ENCODE measurements at regions not wholly inside any gene's neighbourhood (a gene's known extent, or its start where the extent isn't known, plus 50 kb on each side); places are given as distances from the start of the nearest gene placed in this dataset.

GRCh38 chr7:22651534-22652243 lies 75.3 kb upstream of the IL6 start:
- ATAC-seq (ENCODE audit: low read depth) (no peak), DNase-seq (no peak)
- POLR2A ChIA-PET = no interaction called here
- Mint-ChIP-seq H3K4me3 (no peak overlapping the region), H3K27ac (no peak overlapping the region), H3K27me3 (peaks cover 6% of the 10 kb centered on the region), H3K4me1 (peaks cover 7% of the 10 kb centered on the region), H3K9me3 (peaks cover 18% of the 10 kb centered on the region), H3K36me3 (peaks cover 11% of the 10 kb centered on the region)

- no peak for DNase-seq
- Mint-ChIP-seq H3K9me3 (peaks cover 18% of the 10 kb centered on the region), H3K27me3 (peaks cover 4% of the 10 kb centered on the region), H3K27ac (no peak overlapping the region), H3K4me3 (no peak overlapping the region), H3K36me3 (peaks cover 11% of the 10 kb centered on the region), H3K4me1 (peaks cover 7% of the 10 kb centered on the region)
- POLR2A ChIA-PET = no interaction called here
- ATAC-seq (ENCODE audit: low read depth) = no peak
These were observed 76.0 kb upstream of the IL6 start for GRCh38 chr7:22651036-22651435.

- DNase-seq = no peak
- POLR2A ChIA-PET = interaction anchor here (0.7 kb wide), 1 partner anchor 101 kb away, joined by 6 read pairs; no protein-coding TSS in a partner anchor
- H3K36me3 Mint-ChIP-seq = peaks cover 15% of the 10 kb centered on the region
- H3K9me3 Mint-ChIP-seq = peaks cover 22% of the 10 kb centered on the region
- H3K4me1 Mint-ChIP-seq = peaks cover 6% of the 10 kb centered on the region
- no peak for ATAC-seq (ENCODE audit: low read depth)
- no peak overlapping the region for H3K4me3 Mint-ChIP-seq
- H3K27ac Mint-ChIP-seq = no peak overlapping the region
- H3K27me3 Mint-ChIP-seq = peaks cover 4% of the 10 kb centered on the region
These were observed 77.3 kb upstream of the IL6 start for GRCh38 chr7:22649686-22650085.

- no peak for ATAC-seq (ENCODE audit: low read depth)
- H3K4me3 Mint-ChIP-seq = no peak overlapping the region
These were observed 79.3 kb upstream of the IL6 start for GRCh38 chr7:22647451-22648257.

GRCh38 chr7:22645418-22646181 lies 81.4 kb upstream of the IL6 start:
- Mint-ChIP-seq H3K36me3 (peaks cover 29% of the 10 kb centered on the region), H3K4me3 (no peak overlapping the region), H3K27me3 (peaks cover 9% of the 10 kb centered on the region), H3K27ac (no peak overlapping the region), H3K9me3 (peaks cover 30% of the 10 kb centered on the region), H3K4me1 (no peaks in the 10 kb centered on the region)
- no peak for DNase-seq
- POLR2A ChIA-PET = no interaction called here
- no peak for ATAC-seq (ENCODE audit: low read depth)

More at GRCh38 chr7:22647451-22648257, 79.3 kb upstream of the IL6 start:
- peaks cover 11% of the 10 kb centered on the region for H3K27me3 Mint-ChIP-seq
- DNase-seq = no peak
- peaks cover 32% of the 10 kb centered on the region for H3K9me3 Mint-ChIP-seq
- POLR2A ChIA-PET = no interaction called here
- H3K27ac Mint-ChIP-seq = no peak overlapping the region
- no peaks in the 10 kb centered on the region for H3K4me1 Mint-ChIP-seq
- H3K36me3 Mint-ChIP-seq = peaks cover 20% of the 10 kb centered on the region

GRCh38 chr7:22642454-22642853 lies 84.5 kb upstream of the IL6 start:
- peaks cover 3% of the 10 kb centered on the region for H3K4me1 Mint-ChIP-seq
- ATAC-seq (ENCODE audit: low read depth) = no peak
- no peak overlapping the region for H3K4me3 Mint-ChIP-seq
- peaks cover 11% of the 10 kb centered on the region for H3K27me3 Mint-ChIP-seq
- peaks cover 27% of the 10 kb centered on the region for H3K36me3 Mint-ChIP-seq
- DNase-seq = no peak
- peaks cover 27% of the 10 kb centered on the region for H3K9me3 Mint-ChIP-seq
- POLR2A ChIA-PET = no interaction called here
- no peak overlapping the region for H3K27ac Mint-ChIP-seq

GRCh38 chr7:22640269-22640668 lies 86.7 kb upstream of the IL6 start:
- Mint-ChIP-seq H3K27ac (peak overlapping the region; percentile 26), H3K4me1 (peaks cover 3% of the 10 kb centered on the region), H3K4me3 (no peak overlapping the region), H3K27me3 (peaks cover 18% of the 10 kb centered on the region), H3K36me3 (peaks cover 23% of the 10 kb centered on the region), H3K9me3 (peaks cover 20% of the 10 kb centered on the region)
- ATAC-seq (ENCODE audit: low read depth) = no peak
- DNase-seq = no peak
- POLR2A ChIA-PET = no interaction called here

- H3K9me3 Mint-ChIP-seq = peaks cover 21% of the 10 kb centered on the region
- POLR2A ChIA-PET = no interaction called here
- peaks cover 26% of the 10 kb centered on the region for H3K36me3 Mint-ChIP-seq
- peaks cover 3% of the 10 kb centered on the region for H3K4me1 Mint-ChIP-seq
- H3K4me3 Mint-ChIP-seq = no peak overlapping the region
- no peak for ATAC-seq (ENCODE audit: low read depth)
- no peak overlapping the region for H3K27ac Mint-ChIP-seq
- no peak for DNase-seq
- peaks cover 22% of the 10 kb centered on the region for H3K27me3 Mint-ChIP-seq
These were observed 87.6 kb upstream of the IL6 start for GRCh38 chr7:22639396-22639795.

- Mint-ChIP-seq H3K27ac (no peak overlapping the region), H3K9me3 (peaks cover 9% of the 10 kb centered on the region), H3K36me3 (peaks cover 10% of the 10 kb centered on the region), H3K4me3 (no peak overlapping the region), H3K27me3 (peaks cover 41% of the 10 kb centered on the region), H3K4me1 (peaks cover 5% of the 10 kb centered on the region)
- ATAC-seq (ENCODE audit: low read depth) = no peak
- no peak for DNase-seq
- POLR2A ChIA-PET = no interaction called here
These were observed 91.7 kb upstream of the IL6 start for GRCh38 chr7:22635349-22635748.

- Mint-ChIP-seq H3K9me3 (peaks cover 4% of the 10 kb centered on the region), H3K27me3 (peaks cover 41% of the 10 kb centered on the region), H3K27ac (no peak overlapping the region), H3K4me3 (no peak overlapping the region), H3K36me3 (peaks cover 6% of the 10 kb centered on the region), H3K4me1 (peaks cover 2% of the 10 kb centered on the region)
- ATAC-seq (ENCODE audit: low read depth) (no peak), DNase-seq (no peak)
- POLR2A ChIA-PET = no interaction called here
These were observed 93.0 kb upstream of the IL6 start for GRCh38 chr7:22633954-22634474.

- Mint-ChIP-seq H3K4me3 (no peak overlapping the region), H3K36me3 (peaks cover 6% of the 10 kb centered on the region), H3K4me1 (peaks cover 2% of the 10 kb centered on the region), H3K27ac (no peak overlapping the region), H3K27me3 (peaks cover 46% of the 10 kb centered on the region), H3K9me3 (peaks cover 4% of the 10 kb centered on the region)
- ATAC-seq (ENCODE audit: low read depth) = no peak
- DNase-seq = no peak
- POLR2A ChIA-PET = no interaction called here
These were observed 93.6 kb upstream of the IL6 start for GRCh38 chr7:22633286-22633953.

- Mint-ChIP-seq H3K9me3 (peaks cover 4% of the 10 kb centered on the region), H3K27ac (no peak overlapping the region), H3K36me3 (peaks cover 6% of the 10 kb centered on the region), H3K4me1 (peaks cover 2% of the 10 kb centered on the region), H3K27me3 (peaks cover 46% of the 10 kb centered on the region), H3K4me3 (no peak overlapping the region)
- ATAC-seq (ENCODE audit: low read depth) (no peak), DNase-seq (no peak)
- POLR2A ChIA-PET = no interaction called here
These were observed 94.3 kb upstream of the IL6 start for GRCh38 chr7:22632674-22633073.

- peaks cover 53% of the 10 kb centered on the region for H3K27me3 Mint-ChIP-seq
- H3K4me1 Mint-ChIP-seq = peaks cover 2% of the 10 kb centered on the region
- peaks cover 4% of the 10 kb centered on the region for H3K9me3 Mint-ChIP-seq
- POLR2A ChIA-PET = no interaction called here
- no peak overlapping the region for H3K4me3 Mint-ChIP-seq
- no peak for DNase-seq
- no peak overlapping the region for H3K27ac Mint-ChIP-seq
- no peak for ATAC-seq (ENCODE audit: low read depth)
- peaks cover 5% of the 10 kb centered on the region for H3K36me3 Mint-ChIP-seq
These were observed 95.3 kb upstream of the IL6 start for GRCh38 chr7:22631730-22632129.
